Breast epithelium (tissue), 4 donors: ENCODE measurements at regions not wholly inside any gene's neighbourhood (a gene's known extent, or its start where the extent isn't known, plus 50 kb on each side); places are given as distances from the start of the nearest gene placed in this dataset.

ENCODE experiments used
- DNase-seq, 2 donors: peaks; one replicate each; pipeline ENCODE4 v3.0.0-alpha.2; 2019; ENCODE audit warnings: low spot score in 2 of 2
- H3K27ac ChIP-seq, 2 donors: fragments of 200-600 bp; sonication (generic) in 1 of 2; one replicate each; pipeline ENCODE4 v1.5.1; 2016 to 2019; ENCODE audit warnings: mild to moderate bottlenecking in 1 of 2
- H3K27me3 ChIP-seq, 2 donors: fragments of 200-600 bp; sonication (generic) in 1 of 2; one replicate each; pipeline versions ENCODE4 v1.5.1 to v1.6.0; 2017 to 2019; ENCODE audit warnings: control low read depth in 1 of 2, mild to moderate bottlenecking in 1 of 2
- H3K36me3 ChIP-seq: fragments of 200-600 bp; one replicate; pipeline ENCODE4 v1.5.1; 2019
- H3K4me1 ChIP-seq, 2 donors: fragments of 200-600 bp; sonication (generic); one replicate each; pipeline ENCODE4 v1.5.1; 2016 to 2019; ENCODE audit warnings: control low read depth in 1 of 2
- H3K4me3 ChIP-seq, 3 donors: fragments of 200-600 bp; sonication (generic); 1 replicate in 2 of 3; 2 replicates in 1 of 3; pipeline ENCODE4 v1.5.1; 2016 to 2019; ENCODE audit warnings: mild to moderate bottlenecking in 3 of 3, moderate library complexity in 2 of 3
- H3K9me3 ChIP-seq, 2 donors: fragments of 200-600 bp; sonication (generic) in 1 of 2; one replicate each; pipeline ENCODE4 v1.5.1; 2016 to 2019; ENCODE audit warnings: control low read depth in 1 of 2
- CTCF ChIP-seq, 3 donors: fragments of 450-650 bp; IDR thresholded peaks; one replicate each; pipeline ENCODE4 v1.5.1; 2016 to 2017; ENCODE audit warnings: antibody characterized with exemption in 3 of 3, mild to moderate bottlenecking in 3 of 3, moderate library complexity in 3 of 3
- POLR2A ChIP-seq: fragments of 450-650 bp; IDR thresholded peaks from one replicate; pipeline ENCODE4 v1.6.1; 2016; ENCODE audit warnings: antibody characterized with exemption, mild to moderate bottlenecking, moderate library complexity
- POLR2AphosphoS5 ChIP-seq, 3 donors: sonication (generic); formaldehyde crosslinking; IDR thresholded peaks; one replicate each; pipeline ENCODE4 v1.6.1; 2017; ENCODE audit warnings: antibody characterized with exemption in 3 of 3
- intact Hi-C: fragments of 100-400 bp; cut with DNase I; formaldehyde crosslinking; loops from one replicate; pipeline ENCODE4 v1.15.1; 2023; ENCODE audit warnings: low total_unique reads

- H3K36me3 ChIP-seq = no peaks in the 10 kb centered on the region
- H3K27ac ChIP-seq = no peak overlapping the region
- intact Hi-C loops = no loop called here
- TF ChIP-seq POLR2A (no peak), CTCF (IDR thresholded peaks at IDR 0.05) (no peak), POLR2AphosphoS5 (IDR thresholded peaks at IDR 0.05) (no peak)
- no peaks in the 10 kb centered on the region for H3K4me1 ChIP-seq
- H3K27me3 ChIP-seq = no peaks in the 10 kb centered on the region
- no peak for DNase-seq
- H3K9me3 ChIP-seq = no peaks in the 10 kb centered on the region
- no peak overlapping the region for H3K4me3 ChIP-seq
These were observed 140.6 kb upstream of the CXADR start for GRCh38 chr21:17372200-17372599.

GRCh38 chr21:17386498-17386897 lies 126.3 kb upstream of the CXADR start:
- intact Hi-C loops = no loop called here
- Histone ChIP-seq H3K27ac (no peak overlapping the region), H3K36me3 (no peaks in the 10 kb centered on the region), H3K4me3 (no peak overlapping the region), H3K27me3 (no peaks in the 10 kb centered on the region), H3K4me1 (no peaks in the 10 kb centered on the region), H3K9me3 (no peaks in the 10 kb centered on the region)
- TF ChIP-seq POLR2AphosphoS5 (IDR thresholded peaks at IDR 0.05) (no peak), POLR2A (no peak), CTCF (IDR thresholded peaks at IDR 0.05) (no peak)
- no peak for DNase-seq

- Histone ChIP-seq H3K27me3 (no peaks in the 10 kb centered on the region), H3K4me3 (no peak overlapping the region), H3K9me3 (no peaks in the 10 kb centered on the region), H3K27ac (no peak overlapping the region), H3K4me1 (no peaks in the 10 kb centered on the region), H3K36me3 (no peaks in the 10 kb centered on the region)
- peak; percentile 75 to 80 (median 78) for TF ChIP-seq CTCF (IDR thresholded peaks at IDR 0.05)
- TF ChIP-seq POLR2AphosphoS5 (IDR thresholded peaks at IDR 0.05) = no peak
- intact Hi-C loops = no loop called here
- DNase-seq = no peak
These were observed 125.7 kb upstream of the CXADR start for GRCh38 chr21:17387030-17387617.

GRCh38 chr21:17388226-17388625 lies 124.6 kb upstream of the CXADR start:
- no peak for TF ChIP-seq POLR2AphosphoS5 (IDR thresholded peaks at IDR 0.05)
- TF ChIP-seq POLR2A = no peak
- no peak for TF ChIP-seq CTCF (IDR thresholded peaks at IDR 0.05)
- no peak for DNase-seq
- intact Hi-C loops = no loop called here

GRCh38 chr21:17389311-17389710 lies 123.5 kb upstream of the CXADR start:
- TF ChIP-seq CTCF (IDR thresholded peaks at IDR 0.05) = no peak
- TF ChIP-seq POLR2AphosphoS5 (IDR thresholded peaks at IDR 0.05) = no peak
- TF ChIP-seq POLR2A = no peak
- no peaks in the 10 kb centered on the region for H3K4me1 ChIP-seq
- intact Hi-C loops = no loop called here
- no peaks in the 10 kb centered on the region for H3K36me3 ChIP-seq
- H3K9me3 ChIP-seq = no peaks in the 10 kb centered on the region
- no peak overlapping the region for H3K27ac ChIP-seq
- DNase-seq = no peak
- H3K27me3 ChIP-seq = no peaks in the 10 kb centered on the region
- H3K4me3 ChIP-seq = no peak overlapping the region

More at GRCh38 chr21:17388226-17388625, 124.6 kb upstream of the CXADR start:
- Histone ChIP-seq H3K27me3 (no peaks in the 10 kb centered on the region), H3K4me3 (no peak overlapping the region), H3K9me3 (no peaks in the 10 kb centered on the region), H3K36me3 (no peaks in the 10 kb centered on the region), H3K27ac (no peak overlapping the region), H3K4me1 (no peaks in the 10 kb centered on the region)
